ENCODE measurements at regions not wholly inside any gene's neighbourhood (a gene's known extent, or its start where the extent isn't known, plus 50 kb on each side); places are given as distances from the start of the nearest gene placed in this dataset.

- Histone ChIP-seq H4K8ac (replicated peaks; ENCODE audit: insufficient read length, low read depth, low read length) (no peak overlapping the region), H3K79me2 (ENCODE audit: insufficient read depth, low read length) (no peaks in the 10 kb centered on the region), H3K4ac (ENCODE audit: low read depth, low read length) (no peak overlapping the region), H3K4me1 (ENCODE audit: insufficient read depth, low read length) (no peaks in the 10 kb centered on the region), H3K56ac (ENCODE audit: insufficient read length, low read depth, low read length) (no peak overlapping the region), H3K23ac (ENCODE audit: insufficient read length, low read depth, low read length) (no peak overlapping the region), H3K9me3 (ENCODE audit: control insufficient read depth, low read depth, low read length) (no peaks in the 10 kb centered on the region), H3K27ac (ENCODE audit: insufficient read length, low read depth, low read length) (no peak overlapping the region), H2BK120ac (ENCODE audit: low read depth, low read length, poor library complexity, severe bottlenecking) (no peak overlapping the region), H2BK5ac (ENCODE audit: insufficient read length, low read length) (no peak overlapping the region), H4K91ac (ENCODE audit: insufficient read length, low read depth, low read length) (no peak overlapping the region), H2BK12ac (ENCODE audit: insufficient read length, low read depth, low read length) (no peak overlapping the region), H3K27me3 (ENCODE audit: insufficient read depth, low read length) (no peaks in the 10 kb centered on the region), H4K20me1 (ENCODE audit: control insufficient read depth, insufficient read depth, insufficient read length) (no peaks in the 10 kb centered on the region), H3K4me2 (ENCODE audit: insufficient read depth, insufficient read length, low read length) (no peak overlapping the region), H2BK20ac (ENCODE audit: low read depth, low read length, poor library complexity, severe bottlenecking) (no peak overlapping the region), H2BK15ac (ENCODE audit: low read depth, low read length) (no peak overlapping the region), H3K9ac (ENCODE audit: extremely low read depth, insufficient read length, low read length) (no peak overlapping the region), H2AK5ac (ENCODE audit: insufficient read length, low read length) (no peak overlapping the region), H3K79me1 (ENCODE audit: insufficient read depth, low read depth, low read length, poor library complexity, severe bottlenecking) (no peaks in the 10 kb centered on the region), H4K5ac (ENCODE audit: insufficient read length, low read depth, low read length) (no peak overlapping the region), H3K23me2 (ENCODE audit: insufficient read length, low read depth, low read length, poor library complexity, severe bottlenecking) (no peaks in the 10 kb centered on the region), H3K18ac (ENCODE audit: insufficient read length, low read depth, low read length) (no peak overlapping the region), H2AFZ (ENCODE audit: low read length) (no peak overlapping the region), H3K14ac (ENCODE audit: insufficient read depth, low read length) (no peak overlapping the region), H3T11ph (ENCODE audit: low read length) (no peak overlapping the region)
- Mint-ChIP-seq H3K27me3 (ENCODE audit: low read depth) (no peaks in the 10 kb centered on the region), H3K4me1 (no peaks in the 10 kb centered on the region), H3K4me3 (no peak overlapping the region), H3K27ac (no peak overlapping the region), H3K36me3 (ENCODE audit: insufficient read depth in 1 of 3, low read depth in 3 of 3) (no peaks in the 10 kb centered on the region), H3K9me3 (no peaks in the 10 kb centered on the region)
- no CpG with 5 or more reads among the region's 4 CpGs for WGBS (ENCODE audit: extremely low coverage, insufficient read length, low lambda C conversion rate)
- DNase-seq, result no peak
- no peak for TF ChIP-seq CTCF (conservative IDR thresholded peaks at IDR 0.05)
Measured at GRCh38 chr5:28751396-28751795, 1713.0 kb upstream of the CDH9 start.

Measured in H9 (cell line).